ENCODE measurements at regions not wholly inside any gene's neighbourhood (a gene's known extent, or its start where the extent isn't known, plus 50 kb on each side); places are given as distances from the start of the nearest gene placed in this dataset.

DNA sequence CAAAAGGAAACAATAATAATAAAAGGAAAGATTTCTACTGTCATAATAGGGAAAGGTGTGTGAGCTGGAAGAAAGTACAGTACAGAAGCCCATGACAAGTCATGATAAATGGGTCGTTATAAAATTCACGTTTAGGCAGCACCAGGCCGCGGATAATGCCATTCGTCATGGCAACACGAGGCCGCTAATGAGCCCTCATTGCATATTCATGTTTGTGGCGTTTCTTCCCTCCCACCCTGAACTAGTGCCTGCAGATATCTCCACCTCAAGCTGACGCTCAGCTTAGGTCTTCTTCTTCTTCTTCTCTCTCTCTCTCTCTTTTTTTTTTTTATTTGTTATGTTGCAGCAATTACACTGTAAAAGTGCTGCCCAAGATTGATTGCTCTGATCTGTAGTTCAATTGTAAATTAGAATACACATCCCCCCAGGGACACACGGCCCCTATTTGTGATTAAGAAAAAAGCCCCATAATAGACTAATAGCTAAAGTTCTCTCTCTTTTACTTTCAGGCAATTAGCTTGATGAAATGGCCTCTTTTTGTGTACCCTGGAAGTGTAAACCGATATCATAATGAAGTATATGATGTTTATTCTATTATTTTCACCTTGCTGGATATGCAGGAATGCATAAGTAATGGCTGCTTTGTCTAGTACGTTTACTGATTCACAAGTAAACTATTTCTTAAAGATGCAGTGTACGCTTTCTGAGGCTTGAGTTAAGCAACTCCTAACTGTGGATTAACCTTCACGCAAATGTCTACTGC is 61.9 kb upstream of the NR2F2 start:
- Histone ChIP-seq H3K27ac (ENCODE audit: extremely low read length, insufficient read depth, low read length) (no peak overlapping the region), H3K4me3 (replicated peaks in 1 of 3; ENCODE audit: insufficient read depth in 1 of 3, low read depth in 2 of 3, low read length in 3 of 3) (no peak overlapping the region), H3K9ac (ENCODE audit: insufficient read depth, low read depth, low read length) (no peak overlapping the region), H3K79me2 (ENCODE audit: insufficient read depth, low read length) (no peaks in the 10 kb centered on the region), H2AFZ (ENCODE audit: low read length) (no peak overlapping the region), H3K36me3 (replicated peaks in 1 of 2; ENCODE audit: control insufficient read depth in 1 of 2, insufficient read depth in 2 of 2, low read length in 2 of 2) (no peaks in the 10 kb centered on the region), H3K4me1 (ENCODE audit: insufficient read depth, low read length) (peaks cover 67% of the 10 kb centered on the region), H4K20me1 (ENCODE audit: insufficient read depth, low read length) (no peaks in the 10 kb centered on the region), H3K9me3 (ENCODE audit: low read length) (no peaks in the 10 kb centered on the region), H3K4me2 (ENCODE audit: low read depth, low read length) (no peak overlapping the region), H3K27me3 (ENCODE audit: control insufficient read depth in 1 of 2, insufficient read depth in 2 of 2, low read length in 2 of 2) (no peaks in the 10 kb centered on the region)
- no peak for DNase-seq (ENCODE audit: low spot score)
- BruUV-seq (replicated peaks), result no TSS peak
- in situ Hi-C loops (cut with HindIII; ENCODE audit: extremely low pct_ligation_motif_present, low pct_unique_long_range_greater_than_20kb), result no loop called here
- ChIA-PET CTCF (ENCODE audit: low intra/inter-chr PET ratio, low total read pairs) (no interaction called here), POLR2A (no interaction called here)
- ATAC-seq, result no peak
- no peak for FAIRE-seq
- WGBS (ENCODE audit: low lambda C conversion rate), result 90% methylated on average over 14 of the region's 14 CpGs
- intact Hi-C loops (cut with micrococcal nuclease; ENCODE audit: unreplicated experiment), result no loop called here
- TF ChIP-seq PHF8 (CRISPR knock-in tag; IDR thresholded peaks at IDR 0.05), result no peak
- no peak for TF ChIP-seq POLR2G (IDR thresholded peaks at IDR 0.05; ENCODE audit: low read depth, low read length)
- no peak for TF ChIP-seq ELF4 (CRISPR knock-in tag; IDR thresholded peaks at IDR 0.05; ENCODE audit: borderline replicate concordance)
- TF ChIP-seq, protein P1, sequence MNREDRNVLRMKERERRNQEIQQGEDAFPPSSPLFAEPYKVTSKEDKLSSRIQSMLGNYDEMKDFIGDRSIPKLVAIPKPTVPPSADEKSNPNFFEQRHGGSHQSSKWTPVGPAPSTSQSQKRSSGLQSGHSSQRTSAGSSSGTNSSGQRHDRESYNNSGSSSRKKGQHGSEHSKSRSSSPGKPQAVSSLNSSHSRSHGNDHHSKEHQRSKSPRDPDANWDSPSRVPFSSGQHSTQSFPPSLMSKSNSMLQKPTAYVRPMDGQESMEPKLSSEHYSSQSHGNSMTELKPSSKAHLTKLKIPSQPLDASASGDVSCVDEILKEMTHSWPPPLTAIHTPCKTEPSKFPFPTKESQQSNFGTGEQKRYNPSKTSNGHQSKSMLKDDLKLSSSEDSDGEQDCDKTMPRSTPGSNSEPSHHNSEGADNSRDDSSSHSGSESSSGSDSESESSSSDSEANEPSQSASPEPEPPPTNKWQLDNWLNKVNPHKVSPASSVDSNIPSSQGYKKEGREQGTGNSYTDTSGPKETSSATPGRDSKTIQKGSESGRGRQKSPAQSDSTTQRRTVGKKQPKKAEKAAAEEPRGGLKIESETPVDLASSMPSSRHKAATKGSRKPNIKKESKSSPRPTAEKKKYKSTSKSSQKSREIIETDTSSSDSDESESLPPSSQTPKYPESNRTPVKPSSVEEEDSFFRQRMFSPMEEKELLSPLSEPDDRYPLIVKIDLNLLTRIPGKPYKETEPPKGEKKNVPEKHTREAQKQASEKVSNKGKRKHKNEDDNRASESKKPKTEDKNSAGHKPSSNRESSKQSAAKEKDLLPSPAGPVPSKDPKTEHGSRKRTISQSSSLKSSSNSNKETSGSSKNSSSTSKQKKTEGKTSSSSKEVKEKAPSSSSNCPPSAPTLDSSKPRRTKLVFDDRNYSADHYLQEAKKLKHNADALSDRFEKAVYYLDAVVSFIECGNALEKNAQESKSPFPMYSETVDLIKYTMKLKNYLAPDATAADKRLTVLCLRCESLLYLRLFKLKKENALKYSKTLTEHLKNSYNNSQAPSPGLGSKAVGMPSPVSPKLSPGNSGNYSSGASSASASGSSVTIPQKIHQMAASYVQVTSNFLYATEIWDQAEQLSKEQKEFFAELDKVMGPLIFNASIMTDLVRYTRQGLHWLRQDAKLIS (CRISPR knock-in tag; IDR thresholded peaks at IDR 0.05), result no peak
- TF ChIP-seq GATAD2A (CRISPR knock-in tag; IDR thresholded peaks at IDR 0.05), result no peak
- no peak for TF ChIP-seq ELF1 (CRISPR knock-in tag; IDR thresholded peaks at IDR 0.05)
- TF ChIP-seq SIN3B (IDR thresholded peaks at IDR 0.05; ENCODE audit: low read length), result no peak
- TF ChIP-seq, protein P2, sequence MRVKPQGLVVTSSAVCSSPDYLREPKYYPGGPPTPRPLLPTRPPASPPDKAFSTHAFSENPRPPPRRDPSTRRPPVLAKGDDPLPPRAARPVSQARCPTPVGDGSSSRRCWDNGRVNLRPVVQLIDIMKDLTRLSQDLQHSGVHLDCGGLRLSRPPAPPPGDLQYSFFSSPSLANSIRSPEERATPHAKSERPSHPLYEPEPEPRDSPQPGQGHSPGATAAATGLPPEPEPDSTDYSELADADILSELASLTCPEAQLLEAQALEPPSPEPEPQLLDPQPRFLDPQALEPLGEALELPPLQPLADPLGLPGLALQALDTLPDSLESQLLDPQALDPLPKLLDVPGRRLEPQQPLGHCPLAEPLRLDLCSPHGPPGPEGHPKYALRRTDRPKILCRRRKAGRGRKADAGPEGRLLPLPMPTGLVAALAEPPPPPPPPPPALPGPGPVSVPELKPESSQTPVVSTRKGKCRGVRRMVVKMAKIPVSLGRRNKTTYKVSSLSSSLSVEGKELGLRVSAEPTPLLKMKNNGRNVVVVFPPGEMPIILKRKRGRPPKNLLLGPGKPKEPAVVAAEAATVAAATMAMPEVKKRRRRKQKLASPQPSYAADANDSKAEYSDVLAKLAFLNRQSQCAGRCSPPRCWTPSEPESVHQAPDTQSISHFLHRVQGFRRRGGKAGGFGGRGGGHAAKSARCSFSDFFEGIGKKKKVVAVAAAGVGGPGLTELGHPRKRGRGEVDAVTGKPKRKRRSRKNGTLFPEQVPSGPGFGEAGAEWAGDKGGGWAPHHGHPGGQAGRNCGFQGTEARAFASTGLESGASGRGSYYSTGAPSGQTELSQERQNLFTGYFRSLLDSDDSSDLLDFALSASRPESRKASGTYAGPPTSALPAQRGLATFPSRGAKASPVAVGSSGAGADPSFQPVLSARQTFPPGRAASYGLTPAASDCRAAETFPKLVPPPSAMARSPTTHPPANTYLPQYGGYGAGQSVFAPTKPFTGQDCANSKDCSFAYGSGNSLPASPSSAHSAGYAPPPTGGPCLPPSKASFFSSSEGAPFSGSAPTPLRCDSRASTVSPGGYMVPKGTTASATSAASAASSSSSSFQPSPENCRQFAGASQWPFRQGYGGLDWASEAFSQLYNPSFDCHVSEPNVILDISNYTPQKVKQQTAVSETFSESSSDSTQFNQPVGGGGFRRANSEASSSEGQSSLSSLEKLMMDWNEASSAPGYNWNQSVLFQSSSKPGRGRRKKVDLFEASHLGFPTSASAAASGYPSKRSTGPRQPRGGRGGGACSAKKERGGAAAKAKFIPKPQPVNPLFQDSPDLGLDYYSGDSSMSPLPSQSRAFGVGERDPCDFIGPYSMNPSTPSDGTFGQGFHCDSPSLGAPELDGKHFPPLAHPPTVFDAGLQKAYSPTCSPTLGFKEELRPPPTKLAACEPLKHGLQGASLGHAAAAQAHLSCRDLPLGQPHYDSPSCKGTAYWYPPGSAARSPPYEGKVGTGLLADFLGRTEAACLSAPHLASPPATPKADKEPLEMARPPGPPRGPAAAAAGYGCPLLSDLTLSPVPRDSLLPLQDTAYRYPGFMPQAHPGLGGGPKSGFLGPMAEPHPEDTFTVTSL (CRISPR knock-in tag; IDR thresholded peaks at IDR 0.05; ENCODE audit: borderline replicate concordance), result no peak
- no peak for TF ChIP-seq SOX5 (CRISPR knock-in tag; IDR thresholded peaks at IDR 0.05; ENCODE audit: borderline replicate concordance)
- no peak for TF ChIP-seq ZNF720 (CRISPR knock-in tag; IDR thresholded peaks at IDR 0.05)
- no peak for TF ChIP-seq ZSCAN21 (CRISPR knock-in tag; IDR thresholded peaks at IDR 0.05; ENCODE audit: borderline replicate concordance)
- TF ChIP-seq ZNF572 (CRISPR knock-in tag; IDR thresholded peaks at IDR 0.05), result no peak
